Body of pancreas (tissue), 4 donors: ENCODE measurements at regions not wholly inside any gene's neighbourhood (a gene's known extent, or its start where the extent isn't known, plus 50 kb on each side); places are given as distances from the start of the nearest gene placed in this dataset.

Source experiments
- ATAC-seq: fragments of 150-250 bp; one replicate; pipeline ENCODE4 v1.9.1; 2016
- DNase-seq, 4 donors: peaks; one replicate each; pipeline ENCODE4 v3.0.0-alpha.2; 2019
- H3K27ac ChIP-seq, 4 donors: fragments of 200-600 bp; sonication (generic); 1 replicate in 3 of 4; 2 replicates in 1 of 4; pipeline versions ENCODE4 v1.5.1 to v1.6.1; 2016 to 2019; ENCODE audit warnings: mild to moderate bottlenecking in 1 of 4, mixed read lengths in 1 of 4, moderate library complexity in 1 of 4
- H3K27me3 ChIP-seq, 2 donors: fragments of 200-600 bp; sonication (generic); one replicate each; pipeline ENCODE4 v1.6.0; 2016; ENCODE audit warnings: mild to moderate bottlenecking in 1 of 2
- H3K36me3 ChIP-seq, 2 donors: fragments of 200-600 bp; sonication (generic); replicated peaks in 1 of 2; 2 replicates each; pipeline ENCODE4 v1.5.1; 2016; ENCODE audit warnings: low read depth in 2 of 2; ENCODE audit not compliant: insufficient read depth in 1 of 2
- H3K4me1 ChIP-seq: fragments of 200-600 bp; sonication (generic); one replicate; pipeline ENCODE4 v1.6.0; 2016
- H3K4me3 ChIP-seq, 2 donors: fragments of 200-600 bp; sonication (generic); 1 replicate in 1 of 2; 2 replicates in 1 of 2; pipeline ENCODE4 v1.5.1; 2016 to 2019
- H3K9me3 ChIP-seq, 3 donors: fragments of 200-600 bp; sonication (generic); 1 replicate in 2 of 3; 2 replicates in 1 of 3; pipeline ENCODE4 v1.5.1; 2016
- CTCF ChIP-seq, 7 experiments: fragments of 450-650 bp in 4 of 7; fragments of 200-600 bp in 3 of 7; sonication (generic) in 3 of 7; IDR thresholded peaks; one replicate each; pipeline ENCODE4 v1.5.1; 2016 to 2019; ENCODE audit warnings: antibody characterized with exemption in 7 of 7
- POLR2A ChIP-seq, 3 donors: fragments of 450-650 bp; IDR thresholded peaks; one replicate each; pipeline ENCODE4 v1.6.1; 2016; ENCODE audit warnings: antibody characterized with exemption in 3 of 3, mild to moderate bottlenecking in 2 of 3
- WGBS, 2 donors: methylation state at CpG; one replicate each; pipeline ENCODE4 v1.1.5; 2017; 5-methylcytosine and 5-hydroxymethylcytosine counted together
- intact Hi-C: fragments of 100-400 bp; cut with DNase I; formaldehyde crosslinking; loops from one replicate; pipeline ENCODE4 v1.15.1; 2023

- Histone ChIP-seq H3K27ac (no peak overlapping the region), H3K4me1 (no peaks in the 10 kb centered on the region), H3K4me3 (no peak overlapping the region), H3K36me3 (no peaks in the 10 kb centered on the region), H3K9me3 (no peaks in the 10 kb centered on the region), H3K27me3 (no peaks in the 10 kb centered on the region)
- 65 to 68% methylated on average over 8 of the region's 8 CpGs for whole genome bisulfite sequencing, 2 donors
- ATAC-seq (no peak), DNase-seq (no peak)
- intact Hi-C loops = no loop called here
- no peak for TF ChIP-seq POLR2A (IDR thresholded peaks at IDR 0.05)
These were observed 59.4 kb upstream of the ZPBP start for GRCh38 chr7:50152486-50152885.

- no peak overlapping the region for H3K27ac ChIP-seq
- intact Hi-C loops = no loop called here
- no peaks in the 10 kb centered on the region for H3K9me3 ChIP-seq
- DNase-seq (no peak), ATAC-seq (no peak)
- H3K4me3 ChIP-seq = no peak overlapping the region
- H3K4me1 ChIP-seq = no peaks in the 10 kb centered on the region
- no peaks in the 10 kb centered on the region for H3K27me3 ChIP-seq
- 50 to 77% methylated on average over 3 of the region's 3 CpGs for WGBS, 2 donors
- H3K36me3 ChIP-seq = no peaks in the 10 kb centered on the region
- TF ChIP-seq POLR2A (IDR thresholded peaks at IDR 0.05) = no peak
- TF ChIP-seq CTCF (IDR thresholded peaks at IDR 0.05) = no peak
These were observed 58.6 kb upstream of the ZPBP start for GRCh38 chr7:50151661-50152060.

- Histone ChIP-seq H3K36me3 (no peaks in the 10 kb centered on the region), H3K4me1 (no peaks in the 10 kb centered on the region), H3K4me3 (no peak overlapping the region), H3K9me3 (no peaks in the 10 kb centered on the region), H3K27me3 (no peaks in the 10 kb centered on the region), H3K27ac (no peak overlapping the region)
- 55 to 61% methylated on average over 2 of the region's 2 CpGs for WGBS, 2 donors
- TF ChIP-seq CTCF (IDR thresholded peaks at IDR 0.05) (no peak), POLR2A (IDR thresholded peaks at IDR 0.05) (no peak)
- ATAC-seq = no peak
- intact Hi-C loops = no loop called here
- no peak for DNase-seq
These were observed 58.0 kb upstream of the ZPBP start for GRCh38 chr7:50151001-50151400.

GRCh38 chr7:50149369-50149768 lies 56.3 kb upstream of the ZPBP start:
- Histone ChIP-seq H3K4me3 (no peak overlapping the region), H3K27ac (no peak overlapping the region), H3K27me3 (no peaks in the 10 kb centered on the region), H3K36me3 (no peaks in the 10 kb centered on the region), H3K9me3 (no peaks in the 10 kb centered on the region), H3K4me1 (no peaks in the 10 kb centered on the region)
- DNase-seq (no peak), ATAC-seq (no peak)
- WGBS, 2 donors = 47 to 62% methylated on average over 2 of the region's 2 CpGs
- TF ChIP-seq CTCF (IDR thresholded peaks at IDR 0.05) = no peak
- no peak for TF ChIP-seq POLR2A (IDR thresholded peaks at IDR 0.05)
- intact Hi-C loops = no loop called here

GRCh38 chr7:50147951-50148808 lies 55.1 kb upstream of the ZPBP start:
- no peak overlapping the region for H3K4me3 ChIP-seq
- H3K9me3 ChIP-seq = no peaks in the 10 kb centered on the region
- DNase-seq (no peak), ATAC-seq (no peak)
- no peaks in the 10 kb centered on the region for H3K4me1 ChIP-seq
- WGBS, 2 donors = 61 to 62% methylated on average over 6 of the region's 6 CpGs
- H3K27ac ChIP-seq = no peak overlapping the region
- H3K36me3 ChIP-seq = no peaks in the 10 kb centered on the region
- intact Hi-C loops = no loop called here
- no peaks in the 10 kb centered on the region for H3K27me3 ChIP-seq
- no peak for TF ChIP-seq POLR2A (IDR thresholded peaks at IDR 0.05)
- TF ChIP-seq CTCF (IDR thresholded peaks at IDR 0.05) = no peak
